GM19372 (cell line): ENCODE measurements at regions not wholly inside any gene's neighbourhood (a gene's known extent, or its start where the extent isn't known, plus 50 kb on each side); places are given as distances from the start of the nearest gene placed in this dataset.

ENCODE experiments used
- ATAC-seq: cut with Tn5 transposase; IDR thresholded peaks from one replicate; pipeline ENCODE4 v1.9.1; 2021; ENCODE audit warnings: mild to moderate bottlenecking, low read depth, moderate library complexity; ENCODE audit not compliant: unreplicated experiment

- no peak for ATAC-seq
These were observed 736.6 kb upstream of the SEL1L start for GRCh38 chr14:82270286-82270685.

GRCh38 chr14:82298811-82299210 lies 765.2 kb upstream of the SEL1L start:
- no peak for ATAC-seq

GRCh38 chr14:82309199-82309598 lies 775.5 kb upstream of the SEL1L start:
- no peak for ATAC-seq

- ATAC-seq, result no peak
These were observed 780.2 kb upstream of the SEL1L start for GRCh38 chr14:82313889-82314288.

- ATAC-seq, result no peak
These were observed 794.8 kb upstream of the SEL1L start for GRCh38 chr14:82328442-82328841.

GRCh38 chr14:82341261-82341810 lies 807.7 kb upstream of the SEL1L start:
- ATAC-seq, result no peak

GRCh38 chr14:82342596-82342995 lies 808.9 kb upstream of the SEL1L start:
- ATAC-seq, result no peak

GRCh38 chr14:82345184-82345583 lies 811.5 kb upstream of the SEL1L start:
- ATAC-seq, result no peak

- no peak for ATAC-seq
These were observed 820.5 kb upstream of the SEL1L start for GRCh38 chr14:82354126-82354525.

GRCh38 chr14:82359201-82359600 lies 825.5 kb upstream of the SEL1L start:
- no peak for ATAC-seq

GRCh38 chr14:82362452-82362851 lies 828.8 kb upstream of the SEL1L start:
- no peak for ATAC-seq

GRCh38 chr14:82365471-82365870 lies 831.8 kb upstream of the SEL1L start:
- no peak for ATAC-seq

GRCh38 chr14:82366803-82367202 lies 833.1 kb upstream of the SEL1L start:
- ATAC-seq, result no peak

- ATAC-seq, result no peak
These were observed 845.6 kb upstream of the SEL1L start for GRCh38 chr14:82379291-82379690.

- no peak for ATAC-seq
These were observed 851.4 kb upstream of the SEL1L start for GRCh38 chr14:82385048-82385447.

- no peak for ATAC-seq
These were observed 854.0 kb upstream of the SEL1L start for GRCh38 chr14:82387699-82388098.

GRCh38 chr14:82388488-82388887 lies 854.8 kb upstream of the SEL1L start:
- no peak for ATAC-seq

- no peak for ATAC-seq
These were observed 856.9 kb upstream of the SEL1L start for GRCh38 chr14:82390586-82390985.

- ATAC-seq, result no peak
These were observed 861.3 kb upstream of the SEL1L start for GRCh38 chr14:82394916-82395315.

- ATAC-seq, result no peak
These were observed 864.6 kb upstream of the SEL1L start for GRCh38 chr14:82398256-82398655.

- no peak for ATAC-seq
These were observed 870.3 kb upstream of the SEL1L start for GRCh38 chr14:82403987-82404386.

- ATAC-seq, result no peak
These were observed 876.4 kb upstream of the SEL1L start for GRCh38 chr14:82410064-82410463.

- no peak for ATAC-seq
These were observed 877.6 kb upstream of the SEL1L start for GRCh38 chr14:82411298-82411697.
